GM12892 (cell line): ENCODE measurements at regions not wholly inside any gene's neighbourhood (a gene's known extent, or its start where the extent isn't known, plus 50 kb on each side); places are given as distances from the start of the nearest gene placed in this dataset.

ENCODE experiments used
- POLR2A ChIP-seq: IDR thresholded peaks from 2 replicates; pipeline ENCODE4 v1.6.1; 2011; ENCODE audit warnings: low read depth, low read length, control low read depth
- POLR2AphosphoS5 ChIP-seq: IDR thresholded peaks from 2 replicates; pipeline ENCODE4 v1.6.1; 2011; ENCODE audit warnings: low read depth, low read length, control low read depth
- TAF1 ChIP-seq: IDR thresholded peaks from 2 replicates; pipeline ENCODE4 v1.6.1; 2011; ENCODE audit warnings: low read depth, mild to moderate bottlenecking, control low read depth, low read length, borderline replicate concordance

- TF ChIP-seq POLR2A = no peak
- TF ChIP-seq POLR2AphosphoS5 = no peak
- no peak for TF ChIP-seq TAF1
Measured at GRCh38 chr20:40814631-40814960, 125.6 kb upstream of the MAFB start.
